T1000 (cell line): ENCODE measurements at regions not wholly inside any gene's neighbourhood (a gene's known extent, or its start where the extent isn't known, plus 50 kb on each side); places are given as distances from the start of the nearest gene placed in this dataset.

Source experiments
- DNase-seq: peaks from one replicate; lab custom pipeline; 2025; ENCODE audit warnings: mixed read lengths; lab: John Stamatoyannopoulos, UW

DNA sequence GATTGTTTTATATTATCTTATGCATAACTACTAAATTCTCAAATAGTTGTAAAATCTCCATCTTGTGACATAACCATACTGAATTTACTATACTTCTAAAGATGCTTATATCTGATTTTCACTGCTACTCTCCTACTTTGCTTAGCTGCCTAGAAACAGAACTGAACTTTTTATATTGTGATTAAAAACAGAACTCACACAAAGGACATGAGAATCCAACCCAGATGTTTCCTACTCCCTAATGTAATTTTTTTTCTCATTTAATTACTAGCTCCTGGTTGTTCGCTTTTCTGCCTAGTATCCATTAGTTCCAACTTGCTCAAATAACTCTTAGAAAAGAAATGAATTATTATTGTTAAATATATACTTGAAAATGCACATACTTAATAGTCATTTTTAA lies 283.5 kb upstream of the ACTRT1 start:
- DNase-seq: no peak

DNA sequence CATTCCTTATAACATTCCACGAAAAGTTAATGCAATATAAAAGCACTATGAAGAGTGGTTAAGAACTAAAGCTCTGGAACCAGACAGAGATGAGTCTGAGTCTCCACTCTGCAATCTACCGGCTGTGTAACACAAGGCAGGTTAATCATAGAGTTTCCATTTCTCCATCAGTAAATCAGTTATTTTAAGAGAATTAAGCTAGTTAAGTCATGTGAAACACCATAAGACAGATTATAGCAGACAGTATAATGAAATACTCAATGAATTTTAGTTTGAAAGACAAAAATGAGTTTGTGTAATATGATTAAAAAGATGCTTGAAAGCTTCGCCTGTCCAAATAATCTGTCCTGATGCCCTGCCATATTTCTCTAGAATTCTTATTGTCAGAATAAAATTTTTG lies 282.6 kb upstream of the ACTRT1 start:
- DNase-seq: no peak

DNA sequence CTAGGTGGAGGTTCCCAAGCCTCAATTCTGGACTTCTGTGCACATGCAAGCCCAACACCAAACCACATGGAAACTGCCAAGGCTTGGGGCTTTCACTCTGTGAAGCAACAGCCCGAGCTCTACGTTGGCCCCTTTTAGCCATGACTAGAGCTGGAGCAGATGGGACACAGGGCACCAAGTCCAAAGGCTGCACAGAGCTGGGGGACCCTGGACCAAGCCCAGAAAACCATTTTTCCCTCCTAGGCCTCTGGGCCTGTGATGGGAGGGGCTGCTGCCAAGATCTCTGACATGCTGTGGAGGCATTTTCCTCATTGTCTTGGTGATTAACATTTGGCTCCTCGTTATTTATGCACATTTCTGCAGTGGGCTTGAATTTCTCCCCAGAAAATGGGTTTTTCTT lies 258.7 kb upstream of the ACTRT1 start:
- no peak for DNase-seq

GRCh38 chrX:128309311-128309710 lies 257.1 kb upstream of the ACTRT1 start:
- DNase-seq: no peak

- no peak for DNase-seq
Measured at GRCh38 chrX:128294198-128294597, 242.0 kb upstream of the ACTRT1 start.

GRCh38 chrX:128287693-128288092 lies 235.5 kb upstream of the ACTRT1 start:
- DNase-seq: no peak

GRCh38 chrX:128250621-128251020 lies 198.4 kb upstream of the ACTRT1 start:
- DNase-seq: no peak

GRCh38 chrX:128216364-128216763 lies 164.2 kb upstream of the ACTRT1 start:
- DNase-seq: no peak

- DNase-seq: no peak
Measured at GRCh38 chrX:128165884-128166408, 113.7 kb upstream of the ACTRT1 start.

- DNase-seq: no peak
Measured at GRCh38 chrX:128156204-128156603, 104.0 kb upstream of the ACTRT1 start.

- no peak for DNase-seq
Measured at GRCh38 chrX:128142745-128143144, 90.5 kb upstream of the ACTRT1 start.

DNA sequence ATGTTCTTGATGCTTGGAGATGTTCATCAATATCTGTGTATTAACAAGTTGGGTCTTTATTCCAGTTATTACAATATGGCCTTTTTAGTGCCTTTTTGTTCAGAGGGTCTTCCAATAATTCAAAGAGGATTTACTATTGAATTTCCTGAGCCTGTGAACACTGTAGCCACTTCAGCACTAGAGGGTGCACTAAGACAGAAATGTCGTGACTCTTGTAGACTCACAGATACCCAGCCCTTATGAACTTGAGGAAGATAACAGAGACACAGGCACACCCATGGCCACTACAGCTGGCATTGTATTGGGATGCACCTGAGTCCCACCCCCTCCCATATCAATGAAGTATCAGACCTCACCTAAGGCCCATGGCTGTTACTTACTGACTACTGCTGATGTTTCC lies 54.4 kb upstream of the ACTRT1 start:
- no peak for DNase-seq

GRCh38 chrX:128105659-128106058 lies 53.5 kb upstream of the ACTRT1 start:
- no peak for DNase-seq
